ENCODE measurements at regions not wholly inside any gene's neighbourhood (a gene's known extent, or its start where the extent isn't known, plus 50 kb on each side); places are given as distances from the start of the nearest gene placed in this dataset.
"Not testable (repeated sequence)": the region's sequence is repeated elsewhere in the genome, so short reads cannot be mapped to it uniquely, and the experiment has no call there.

- no peak for DNase-seq (ENCODE audit: low read depth)
Measured at GRCh38 chr20:55417836-55418235, 587.5 kb downstream of the CBLN4 start.

GRCh38 chr20:55415567-55416142, 589.7 kb downstream of the CBLN4 start:
- no peak for DNase-seq (ENCODE audit: low read depth)

DNA sequence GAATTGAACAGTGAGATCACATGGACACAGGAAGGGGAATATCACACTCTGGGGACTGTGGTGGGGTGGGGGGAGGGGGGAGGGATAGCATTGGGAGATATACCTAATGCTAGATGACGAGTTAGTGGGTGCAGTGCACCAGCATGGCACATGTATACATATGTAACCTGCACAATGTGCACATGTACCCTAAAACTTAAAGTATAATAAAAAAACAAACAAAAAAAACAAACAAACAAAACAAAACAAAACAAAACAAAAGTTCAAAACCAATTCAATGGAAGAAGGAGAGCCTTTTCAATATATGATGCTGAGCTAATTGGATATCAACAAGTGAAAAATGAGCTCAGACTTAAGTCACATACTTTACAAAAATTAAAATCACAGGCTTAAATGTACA, 592.8 kb downstream of the CBLN4 start:
- DNase-seq (ENCODE audit: low read depth) = not testable (repeated sequence)

GRCh38 chr20:55406891-55407290, 598.4 kb downstream of the CBLN4 start:
- no peak for DNase-seq (ENCODE audit: low read depth)

DNA sequence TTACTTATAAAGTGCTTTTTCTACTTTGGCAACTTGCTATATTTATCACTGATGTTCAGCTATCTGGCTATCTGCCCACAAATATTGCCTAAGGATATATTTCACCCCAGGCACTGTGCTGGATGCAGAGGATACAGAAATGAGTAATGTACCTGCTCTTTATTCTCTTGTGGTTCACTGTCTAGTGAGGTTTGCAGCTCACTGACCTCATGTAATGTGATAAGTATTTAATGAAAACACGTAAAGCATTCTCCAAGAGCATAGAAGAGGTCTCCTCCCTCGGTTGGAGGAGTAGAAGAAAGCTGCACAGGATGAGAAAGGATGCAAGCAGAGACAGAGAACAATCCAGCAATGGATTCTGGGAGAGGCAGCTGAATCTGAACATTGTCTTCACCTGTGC, 610.7 kb downstream of the CBLN4 start:
- no peak for DNase-seq (ENCODE audit: low read depth)

DNA sequence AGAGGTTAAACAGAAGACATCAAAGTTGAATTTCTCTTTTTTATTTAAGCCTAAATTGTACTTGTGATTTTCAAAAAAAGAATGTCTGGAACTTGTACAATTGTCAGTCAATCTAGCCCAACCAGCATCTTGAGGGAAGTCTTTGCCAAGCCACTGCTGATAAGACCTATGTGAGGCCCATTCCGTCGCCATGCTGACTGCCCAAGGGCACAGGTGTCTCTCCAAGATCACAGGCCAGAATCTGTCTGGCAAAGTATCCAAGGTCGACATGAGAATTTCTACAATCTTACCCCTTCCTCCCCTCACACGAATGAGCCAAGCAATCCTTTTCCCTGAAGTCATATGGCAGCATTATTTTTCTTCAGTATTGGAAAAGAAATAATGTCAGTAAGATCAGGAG, 614.5 kb downstream of the CBLN4 start:
- no peak for DNase-seq (ENCODE audit: low read depth)

GRCh38 chr20:55386686-55387085, 618.6 kb downstream of the CBLN4 start:
- DNase-seq (ENCODE audit: low read depth) = no peak

GRCh38 chr20:55375920-55376319, 629.4 kb downstream of the CBLN4 start:
- DNase-seq (ENCODE audit: low read depth) = no peak

GRCh38 chr20:55365745-55366144, 639.6 kb downstream of the CBLN4 start:
- DNase-seq (ENCODE audit: low read depth) = no peak

GRCh38 chr20:55360895-55361294, 644.4 kb downstream of the CBLN4 start:
- DNase-seq (ENCODE audit: low read depth) = no peak

- no peak for DNase-seq (ENCODE audit: low read depth)
Measured at GRCh38 chr20:55354720-55355119, 650.6 kb downstream of the CBLN4 start.

DNA sequence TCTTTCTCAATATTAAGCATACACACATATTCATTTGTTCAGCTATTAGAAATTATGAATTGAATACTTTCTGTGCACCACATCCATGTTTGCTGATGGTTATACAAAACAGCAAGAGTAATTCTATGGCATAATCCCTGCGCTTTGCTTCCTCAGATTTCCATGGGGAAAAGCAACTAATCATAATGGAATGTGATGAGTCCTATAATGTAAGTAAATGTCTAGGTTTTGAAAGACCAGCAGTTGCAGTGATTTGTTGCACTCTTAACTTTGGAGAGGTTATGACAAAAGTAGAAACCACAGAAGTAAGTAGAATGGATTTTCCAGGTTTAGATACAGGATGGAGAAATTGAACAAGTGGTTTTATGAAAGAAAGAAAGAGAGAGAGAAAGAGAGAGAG, 652.1 kb downstream of the CBLN4 start:
- DNase-seq (ENCODE audit: low read depth) = no peak

- no peak for DNase-seq (ENCODE audit: low read depth)
Measured at GRCh38 chr20:55348223-55348622, 657.1 kb downstream of the CBLN4 start.

DNA sequence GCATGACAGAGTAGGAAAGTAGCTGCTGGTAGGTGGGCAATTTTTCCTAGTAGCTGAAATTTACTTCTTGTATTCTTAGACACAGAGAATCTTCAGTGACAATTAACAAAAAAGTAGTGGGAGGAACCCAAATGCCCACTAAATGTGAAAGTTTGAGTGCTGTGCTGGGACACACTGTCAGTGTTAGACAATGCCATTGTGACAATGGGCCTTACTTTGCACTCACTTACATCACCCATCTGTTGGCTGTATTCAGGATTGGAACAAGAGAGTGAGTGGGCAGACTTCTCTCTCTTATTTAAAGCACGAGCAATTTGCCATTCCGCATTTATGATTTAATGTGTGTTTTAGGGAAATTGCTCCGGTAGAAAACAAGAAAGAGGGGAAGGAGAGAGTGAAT, 662.5 kb downstream of the CBLN4 start:
- no peak for DNase-seq (ENCODE audit: low read depth)

- no peak for DNase-seq (ENCODE audit: low read depth)
Measured at GRCh38 chr20:55333798-55334197, 671.5 kb downstream of the CBLN4 start.

GRCh38 chr20:55329108-55329507, 676.2 kb downstream of the CBLN4 start:
- no peak for DNase-seq (ENCODE audit: low read depth)

DNA sequence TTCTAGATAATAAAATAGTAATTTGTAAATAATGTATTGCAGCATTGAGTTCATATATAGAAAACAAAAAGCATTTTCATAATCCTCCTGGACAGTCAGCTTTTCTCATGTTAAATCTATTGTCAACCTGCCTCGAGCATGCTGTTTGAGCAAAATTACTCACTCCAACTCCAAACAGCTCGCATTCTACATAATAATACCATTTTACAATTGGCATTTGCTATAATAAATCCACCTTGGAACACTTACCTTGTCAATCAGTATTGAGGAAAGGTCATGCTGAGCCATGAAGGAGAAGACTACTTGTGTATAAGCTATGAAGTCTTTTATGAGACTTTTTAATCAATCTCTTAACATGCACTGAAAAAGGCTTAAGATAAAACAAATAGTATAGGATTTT, 682.6 kb downstream of the CBLN4 start:
- DNase-seq (ENCODE audit: low read depth) = no peak

- no peak for DNase-seq (ENCODE audit: low read depth)
Measured at GRCh38 chr20:55316753-55317152, 688.6 kb downstream of the CBLN4 start.

GRCh38 chr20:55310844-55311243, 694.5 kb downstream of the CBLN4 start:
- not testable (repeated sequence) for DNase-seq (ENCODE audit: low read depth)

GRCh38 chr20:55291261-55291660, 714.1 kb downstream of the CBLN4 start:
- no peak for DNase-seq (ENCODE audit: low read depth)

GRCh38 chr20:55283889-55284288, 721.4 kb downstream of the CBLN4 start:
- no peak for DNase-seq (ENCODE audit: low read depth)

GRCh38 chr20:55273149-55273548, 732.2 kb downstream of the CBLN4 start:
- no peak for DNase-seq (ENCODE audit: low read depth)

- no peak for DNase-seq (ENCODE audit: low read depth)
Measured at GRCh38 chr20:55271371-55271770, 733.9 kb downstream of the CBLN4 start.

DNA sequence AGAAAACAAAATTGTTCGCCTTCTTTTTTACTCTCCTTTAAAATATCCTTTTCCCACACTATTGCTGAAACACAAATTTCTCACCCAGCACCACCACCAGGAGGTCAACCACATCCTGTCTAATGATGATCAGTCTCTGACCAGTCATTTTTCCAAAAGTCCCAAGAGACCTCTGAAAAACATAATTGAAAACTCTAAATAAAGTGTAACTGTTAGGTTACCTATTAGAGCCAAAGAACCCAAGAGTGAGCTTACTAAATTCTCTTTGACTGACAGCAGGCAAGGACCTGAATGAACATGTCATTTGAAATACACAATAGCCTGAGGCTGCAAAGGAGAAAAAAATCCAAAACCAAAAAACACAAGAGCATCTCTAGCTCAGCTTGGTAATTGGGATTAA, 735.4 kb downstream of the CBLN4 start:
- no peak for DNase-seq (ENCODE audit: low read depth)

All from LHCN-M2 (cell line).